Astrocyte of the cerebellum (primary cell): ENCODE measurements at regions not wholly inside any gene's neighbourhood (a gene's known extent, or its start where the extent isn't known, plus 50 kb on each side); places are given as distances from the start of the nearest gene placed in this dataset.

Source experiments
- DNase-seq: peaks from one replicate; pipeline ENCODE4 v3.0.0-alpha.2; 2011; ENCODE audit warnings: low read depth
- H3K4me3 ChIP-seq: 2 replicates; pipeline ENCODE4 v1.5.1; 2011; ENCODE audit warnings: mild to moderate bottlenecking, low read depth, low read length, moderate library complexity
- CTCF ChIP-seq: IDR thresholded peaks from 2 replicates; pipeline ENCODE4 v1.5.1; 2012; ENCODE audit warnings: low read length, low read depth, moderate library complexity, mild to moderate bottlenecking; ENCODE audit errors: missing control alignments
- in situ Hi-C: cut with HindIII; loops from 2 replicates; pipeline ENCODE4 v1.10.0; 2017; ENCODE audit warnings: low sequenced_read_pairs

- peak; percentile 11 for DNase-seq
- in situ Hi-C loops = no loop called here
- no peak overlapping the region for H3K4me3 ChIP-seq
- no peak for TF ChIP-seq CTCF
These were observed 143.6 kb upstream of the RAB4A start for GRCh38 chr1:229127301-229127700.

GRCh38 chr1:229128066-229128608 is 142.8 kb upstream of the RAB4A start:
- no peak for TF ChIP-seq CTCF
- in situ Hi-C loops = no loop called here
- no peak for DNase-seq
- H3K4me3 ChIP-seq = no peak overlapping the region

- DNase-seq = no peak
- TF ChIP-seq CTCF = no peak
- in situ Hi-C loops = no loop called here
- no peak overlapping the region for H3K4me3 ChIP-seq
These were observed 141.4 kb upstream of the RAB4A start for GRCh38 chr1:229129301-229130027.

- DNase-seq = no peak
- no peak for TF ChIP-seq CTCF
- no peak overlapping the region for H3K4me3 ChIP-seq
- in situ Hi-C loops = no loop called here
These were observed 140.8 kb upstream of the RAB4A start for GRCh38 chr1:229130028-229130668.

- no peak overlapping the region for H3K4me3 ChIP-seq
- no peak for TF ChIP-seq CTCF
- in situ Hi-C loops = no loop called here
- DNase-seq = no peak
These were observed 139.4 kb upstream of the RAB4A start for GRCh38 chr1:229131243-229132105.

- no peak for DNase-seq
- H3K4me3 ChIP-seq = no peak overlapping the region
- in situ Hi-C loops = no loop called here
- TF ChIP-seq CTCF = no peak
These were observed 138.8 kb upstream of the RAB4A start for GRCh38 chr1:229132106-229132443.
